SU-DHL-6 (cell line): ENCODE measurements at regions not wholly inside any gene's neighbourhood (a gene's known extent, or its start where the extent isn't known, plus 50 kb on each side); places are given as distances from the start of the nearest gene placed in this dataset.

ENCODE experiments used
- H2AFZ ChIP-seq: fragments of 200-600 bp; sonication (generic); 2 replicates; pipeline ENCODE4 v1.6.1; 2014; ENCODE audit warnings: low read depth, mild to moderate bottlenecking, moderate library complexity, mixed read lengths, antibody characterized with exemption, low read length; ENCODE audit not compliant: severe bottlenecking
- H3F3A ChIP-seq: fragments of 200-600 bp; shearing (Covaris generic); 2 replicates; pipeline ENCODE4 v1.6.0; 2016; ENCODE audit warnings: antibody characterized with exemption, mild to moderate bottlenecking; ENCODE audit not compliant: insufficient read depth
- H3K27ac ChIP-seq: fragments of 200-600 bp; sonication (generic); 2 replicates; pipeline ENCODE4 v1.5.1; 2016; ENCODE audit warnings: low read depth, mild to moderate bottlenecking, low read length, moderate library complexity, mixed read lengths
- H3K27me3 ChIP-seq: fragments of 200-600 bp; sonication (generic), shearing (Covaris generic); 2 replicates; pipeline ENCODE4 v1.6.0; 2014; ENCODE audit warnings: mild to moderate bottlenecking, low read length
- H3K36me3 ChIP-seq: fragments of 200-600 bp; sonication (generic); 2 replicates; pipeline ENCODE4 v1.6.1; 2014; ENCODE audit warnings: mild to moderate bottlenecking, low read length, mixed read lengths
- H3K4me2 ChIP-seq: fragments of 300-600, 200-600 bp; shearing (Covaris generic), sonication (generic); 2 replicates; pipeline ENCODE4 v1.6.0; 2014; ENCODE audit warnings: low read length, low read depth, mild to moderate bottlenecking; ENCODE audit not compliant: poor library complexity, severe bottlenecking
- H3K4me3 ChIP-seq: fragments of 200-600 bp; sonication (generic); 2 replicates; pipeline ENCODE4 v1.5.1; 2014; ENCODE audit warnings: antibody characterized with exemption, low read length, mild to moderate bottlenecking, mixed read lengths; ENCODE audit not compliant: insufficient read depth, poor library complexity, severe bottlenecking
- H3K79me2 ChIP-seq: fragments of 200-600 bp; sonication (generic); 2 replicates; pipeline ENCODE4 v1.6.1; 2014; ENCODE audit warnings: mild to moderate bottlenecking, low read length, moderate library complexity; ENCODE audit not compliant: insufficient read depth
- H3K9ac ChIP-seq: fragments of 200-600 bp; sonication (generic); 2 replicates; pipeline ENCODE4 v1.7.0; 2014; ENCODE audit warnings: mild to moderate bottlenecking, low read length
- H3K9me2 ChIP-seq: fragments of 200-600 bp; sonication (generic); replicated peaks from 2 replicates; pipeline ENCODE4 v1.6.1; 2014; ENCODE audit warnings: low read length; ENCODE audit not compliant: insufficient read depth
- H3K9me3 ChIP-seq: fragments of 200-600 bp; sonication (generic); 2 replicates; pipeline ENCODE4 v1.6.1; 2014; ENCODE audit warnings: low read length, mixed read lengths; ENCODE audit not compliant: insufficient read depth
- H4K20me1 ChIP-seq: fragments of 200-600 bp; sonication (generic); 2 replicates; pipeline ENCODE4 v1.6.1; 2014; ENCODE audit warnings: low read depth, mild to moderate bottlenecking, antibody characterized with exemption, low read length, moderate library complexity, mixed read lengths
- CTCF ChIP-seq: fragments of 200-600 bp; sonication (generic); IDR thresholded peaks from one replicate; pipeline ENCODE4 v1.5.1; 2017; ENCODE audit warnings: antibody characterized with exemption, mild to moderate bottlenecking, low read length, moderate library complexity; ENCODE audit not compliant: insufficient read depth, poor library complexity, severe bottlenecking
- EZH2phosphoT487 ChIP-seq: fragments of 200-600 bp; sonication (generic), shearing (Covaris generic); conservative IDR thresholded peaks from 2 replicates; pipeline ENCODE4 v1.6.1; 2018; ENCODE audit warnings: mild to moderate bottlenecking, antibody characterized with exemption, low read length, moderate library complexity, mixed read lengths

GRCh38 chr3:106421426-106421825, 552.6 kb upstream of the CBLB start:
- Histone ChIP-seq H3K9me3 (no peaks in the 10 kb centered on the region), H3K9ac (no peak overlapping the region), H3K4me3 (no peak overlapping the region), H3K36me3 (no peaks in the 10 kb centered on the region), H3F3A (no peaks in the 10 kb centered on the region), H4K20me1 (no peaks in the 10 kb centered on the region), H3K9me2 (no peaks in the 10 kb centered on the region), H2AFZ (peak overlapping the region; percentile 46), H3K79me2 (no peaks in the 10 kb centered on the region), H3K27me3 (no peaks in the 10 kb centered on the region), H3K4me2 (no peak overlapping the region), H3K27ac (no peak overlapping the region)
- no peak for TF ChIP-seq CTCF
- no peak for TF ChIP-seq EZH2phosphoT487

- Histone ChIP-seq H3F3A (no peaks in the 10 kb centered on the region), H3K79me2 (no peaks in the 10 kb centered on the region), H3K27ac (no peak overlapping the region), H2AFZ (no peak overlapping the region), H3K9me2 (no peaks in the 10 kb centered on the region), H3K4me3 (no peak overlapping the region), H3K9me3 (no peaks in the 10 kb centered on the region), H3K4me2 (no peak overlapping the region), H3K27me3 (no peaks in the 10 kb centered on the region), H4K20me1 (no peaks in the 10 kb centered on the region), H3K36me3 (no peaks in the 10 kb centered on the region), H3K9ac (no peak overlapping the region)
- TF ChIP-seq CTCF (no peak), EZH2phosphoT487 (no peak)
Observed at GRCh38 chr3:106421909-106422308, 553.1 kb upstream of the CBLB start.

- Histone ChIP-seq H3K4me2 (no peak overlapping the region), H2AFZ (no peak overlapping the region), H3K9me2 (no peaks in the 10 kb centered on the region), H3F3A (no peaks in the 10 kb centered on the region), H3K27me3 (no peaks in the 10 kb centered on the region), H3K79me2 (no peaks in the 10 kb centered on the region), H3K36me3 (no peaks in the 10 kb centered on the region), H3K9ac (no peak overlapping the region), H3K27ac (no peak overlapping the region), H3K4me3 (no peak overlapping the region), H4K20me1 (no peaks in the 10 kb centered on the region), H3K9me3 (no peaks in the 10 kb centered on the region)
- no peak for TF ChIP-seq CTCF
- TF ChIP-seq EZH2phosphoT487 = no peak
Observed at GRCh38 chr3:106423321-106424225, 554.8 kb upstream of the CBLB start.
